ENCODE measurements at regions not wholly inside any gene's neighbourhood (a gene's known extent, or its start where the extent isn't known, plus 50 kb on each side); places are given as distances from the start of the nearest gene placed in this dataset.

DNA sequence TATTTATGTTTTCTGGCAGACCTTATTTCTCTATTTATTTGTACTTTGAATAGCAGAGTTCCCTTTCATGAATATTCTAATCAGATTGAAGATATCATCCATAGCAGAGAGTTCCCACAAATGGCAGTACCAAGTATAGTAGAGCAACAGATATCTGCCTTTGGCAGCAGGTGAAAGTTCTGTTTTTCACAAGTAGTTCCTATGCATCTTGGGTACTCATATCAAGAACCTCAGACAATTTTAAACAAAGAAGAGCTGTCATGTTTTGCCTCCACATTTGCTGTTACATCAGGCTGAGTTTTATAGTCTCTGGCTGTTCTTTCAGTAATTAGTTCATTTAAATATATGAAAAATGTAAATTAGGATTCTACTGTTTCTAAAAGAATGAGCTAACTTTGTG is 252.0 kb downstream of the KCNC2 start:
- peaks cover 0 to 10% (median 7%) of the 10 kb centered on the region in 3 donors for H3K36me3 Mint-ChIP-seq
- no peaks in the 10 kb centered on the region for H3K27me3 Mint-ChIP-seq
- no peak for ATAC-seq
- no peak overlapping the region for H3K27ac Mint-ChIP-seq
- POLR2A ChIA-PET, result no interaction called here
- peaks cover 0 to 18% (median 5%) of the 10 kb centered on the region in 9 donors for H3K9me3 Mint-ChIP-seq
- no peak overlapping the region for H3K4me3 Mint-ChIP-seq
- no peak for DNase-seq
- no peaks in the 10 kb centered on the region for H3K4me1 Mint-ChIP-seq

- H3K27me3 Mint-ChIP-seq, result no peaks in the 10 kb centered on the region
- DNase-seq, result no peak
- peaks cover 0 to 17% (median 5%) of the 10 kb centered on the region in 9 donors for H3K9me3 Mint-ChIP-seq
- H3K4me3 Mint-ChIP-seq, result no peak overlapping the region
- no peaks in the 10 kb centered on the region for H3K4me1 Mint-ChIP-seq
- no peak overlapping the region for H3K27ac Mint-ChIP-seq
- no peak for ATAC-seq
- H3K36me3 Mint-ChIP-seq, result peaks cover 0 to 10% (median 7%) of the 10 kb centered on the region in 3 donors
- POLR2A ChIA-PET, result no interaction called here
Measured at GRCh38 chr12:74959657-74960056, 250.0 kb downstream of the KCNC2 start.

DNA sequence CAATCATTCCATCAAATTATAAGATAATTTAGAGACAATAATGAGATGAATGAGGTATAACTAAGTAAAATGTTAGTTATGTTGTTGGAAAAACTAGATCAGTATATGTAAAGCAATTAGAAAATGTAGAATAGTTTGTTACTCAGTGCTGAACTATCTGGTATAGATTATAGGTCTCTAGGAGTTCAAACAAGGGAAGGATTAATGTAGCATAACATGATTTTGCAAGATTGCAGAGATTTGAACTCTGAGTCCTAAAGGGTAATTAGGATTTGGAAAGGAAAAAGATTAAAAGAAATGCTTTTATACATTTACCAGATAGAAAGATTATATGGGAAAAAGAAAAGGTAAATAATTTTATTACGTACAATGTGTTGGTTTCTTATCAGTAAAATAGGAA is 246.3 kb downstream of the KCNC2 start:
- DNase-seq (no peak), ATAC-seq (no peak)
- no peaks in the 10 kb centered on the region for H3K36me3 Mint-ChIP-seq
- POLR2A ChIA-PET, result no interaction called here
- no peaks in the 10 kb centered on the region for H3K9me3 Mint-ChIP-seq
- no peak overlapping the region for H3K4me3 Mint-ChIP-seq
- no peaks in the 10 kb centered on the region for H3K27me3 Mint-ChIP-seq
- H3K27ac Mint-ChIP-seq, result no peak overlapping the region
- no peaks in the 10 kb centered on the region for H3K4me1 Mint-ChIP-seq

- H3K9me3 Mint-ChIP-seq, result no peaks in the 10 kb centered on the region
- H3K36me3 Mint-ChIP-seq, result no peaks in the 10 kb centered on the region
- no peak for DNase-seq
- POLR2A ChIA-PET, result no interaction called here
- no peaks in the 10 kb centered on the region for H3K4me1 Mint-ChIP-seq
- no peak overlapping the region for H3K27ac Mint-ChIP-seq
- H3K27me3 Mint-ChIP-seq, result no peaks in the 10 kb centered on the region
- ATAC-seq, result no peak
- no peak overlapping the region for H3K4me3 Mint-ChIP-seq
Measured at GRCh38 chr12:74963867-74964331, 245.7 kb downstream of the KCNC2 start.

- POLR2A ChIA-PET, result no interaction called here
- ATAC-seq (no peak), DNase-seq (no peak)
- no peak overlapping the region for H3K4me3 Mint-ChIP-seq
- no peaks in the 10 kb centered on the region for H3K27me3 Mint-ChIP-seq
- no peaks in the 10 kb centered on the region for H3K36me3 Mint-ChIP-seq
- no peak overlapping the region for H3K27ac Mint-ChIP-seq
- H3K4me1 Mint-ChIP-seq, result no peaks in the 10 kb centered on the region
- H3K9me3 Mint-ChIP-seq, result no peaks in the 10 kb centered on the region
Measured at GRCh38 chr12:74964390-74964789, 245.2 kb downstream of the KCNC2 start.

DNA sequence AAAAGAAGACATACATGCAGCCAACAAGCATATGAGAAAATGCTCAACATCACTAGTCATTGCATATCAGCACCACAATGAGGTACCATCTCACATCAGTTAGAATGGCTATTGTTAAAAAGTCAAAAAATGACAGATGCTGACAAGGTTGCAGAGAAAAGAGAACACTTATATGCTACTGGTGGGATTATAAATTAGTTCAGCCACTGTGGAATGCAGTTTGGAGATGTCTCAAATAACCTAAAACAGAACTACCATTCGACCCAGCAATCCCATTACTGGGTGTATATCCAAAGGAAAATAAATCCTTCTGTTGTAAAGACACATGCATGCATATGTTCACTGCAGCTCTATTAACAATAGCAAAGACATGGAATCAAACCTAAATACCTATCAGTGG is 238.4 kb downstream of the KCNC2 start:
- Mint-ChIP-seq H3K36me3 (no peaks in the 10 kb centered on the region), H3K9me3 (peaks cover 0 to 7% (median 0%) of the 10 kb centered on the region in 9 donors), H3K4me3 (no peak overlapping the region), H3K27ac (no peak overlapping the region), H3K4me1 (peaks cover 0 to 2% (median under 1%) of the 10 kb centered on the region in 4 donors), H3K27me3 (no peaks in the 10 kb centered on the region)
- no peak for DNase-seq
- POLR2A ChIA-PET, result no interaction called here
- ATAC-seq, result no peak

GRCh38 chr12:74977832-74978481 is 231.7 kb downstream of the KCNC2 start:
- no peaks in the 10 kb centered on the region for H3K27me3 Mint-ChIP-seq
- no peak overlapping the region for H3K27ac Mint-ChIP-seq
- H3K36me3 Mint-ChIP-seq, result no peaks in the 10 kb centered on the region
- no peak for ATAC-seq
- DNase-seq, result no peak
- peaks cover 0 to 7% (median 0%) of the 10 kb centered on the region in 9 donors for H3K9me3 Mint-ChIP-seq
- H3K4me3 Mint-ChIP-seq, result no peak overlapping the region
- POLR2A ChIA-PET, result no interaction called here
- peaks cover 0 to 2% (median under 1%) of the 10 kb centered on the region in 4 donors for H3K4me1 Mint-ChIP-seq

- Mint-ChIP-seq H3K27ac (no peak overlapping the region), H3K9me3 (peaks cover 0 to 6% (median 0%) of the 10 kb centered on the region in 9 donors), H3K4me3 (no peak overlapping the region), H3K27me3 (no peaks in the 10 kb centered on the region), H3K4me1 (peaks cover 0 to 2% (median under 1%) of the 10 kb centered on the region in 4 donors), H3K36me3 (no peaks in the 10 kb centered on the region)
- ATAC-seq (no peak), DNase-seq (no peak)
- POLR2A ChIA-PET, result no interaction called here
Measured at GRCh38 chr12:74980510-74980909, 229.1 kb downstream of the KCNC2 start.

- no peak for ATAC-seq
- peaks cover 0 to 3% (median 0%) of the 10 kb centered on the region in 9 donors for H3K9me3 Mint-ChIP-seq
- H3K4me3 Mint-ChIP-seq, result no peak overlapping the region
- POLR2A ChIA-PET, result interaction anchor here (0.6 kb wide), 1 partner anchor 51 kb away, joined by 4 read pairs; no protein-coding TSS in a partner anchor
- H3K4me1 Mint-ChIP-seq, result no peaks in the 10 kb centered on the region
- DNase-seq, result no peak
- H3K27me3 Mint-ChIP-seq, result no peaks in the 10 kb centered on the region
- no peaks in the 10 kb centered on the region for H3K36me3 Mint-ChIP-seq
- no peak overlapping the region for H3K27ac Mint-ChIP-seq
Measured at GRCh38 chr12:74981541-74981940, 228.1 kb downstream of the KCNC2 start.

- no peaks in the 10 kb centered on the region for H3K4me1 Mint-ChIP-seq
- no peaks in the 10 kb centered on the region for H3K27me3 Mint-ChIP-seq
- no peak overlapping the region for H3K4me3 Mint-ChIP-seq
- no peaks in the 10 kb centered on the region for H3K9me3 Mint-ChIP-seq
- ATAC-seq (no peak), DNase-seq (no peak)
- no peak overlapping the region for H3K27ac Mint-ChIP-seq
- no peaks in the 10 kb centered on the region for H3K36me3 Mint-ChIP-seq
- POLR2A ChIA-PET, result no interaction called here
Measured at GRCh38 chr12:74983917-74984316, 225.7 kb downstream of the KCNC2 start.

DNA sequence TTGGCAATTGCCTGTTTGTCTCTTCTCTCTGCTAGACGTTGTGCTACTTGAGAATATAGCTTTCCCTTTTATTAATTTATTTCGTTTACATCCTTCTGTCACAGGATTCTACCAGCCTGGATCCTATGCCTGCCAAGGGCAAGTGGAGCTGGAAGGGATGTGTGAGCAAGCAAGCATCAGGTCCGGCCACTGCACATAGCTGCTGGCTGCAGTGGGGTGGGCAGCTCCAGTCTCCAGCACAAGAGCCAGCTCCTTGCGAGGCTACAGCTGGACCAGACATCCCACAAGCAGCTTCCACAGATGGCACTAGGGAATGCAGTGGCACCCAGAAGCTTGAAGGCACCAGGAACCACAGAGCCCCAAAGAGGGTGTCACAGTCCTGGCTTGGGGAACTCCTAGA is 225.0 kb downstream of the KCNC2 start:
- Mint-ChIP-seq H3K9me3 (no peaks in the 10 kb centered on the region), H3K27me3 (no peaks in the 10 kb centered on the region), H3K27ac (no peak overlapping the region), H3K4me3 (no peak overlapping the region), H3K4me1 (no peaks in the 10 kb centered on the region), H3K36me3 (no peaks in the 10 kb centered on the region)
- ATAC-seq (no peak), DNase-seq (peak in 1 of 10 donors; percentile 55)
- POLR2A ChIA-PET, result no interaction called here

DNA sequence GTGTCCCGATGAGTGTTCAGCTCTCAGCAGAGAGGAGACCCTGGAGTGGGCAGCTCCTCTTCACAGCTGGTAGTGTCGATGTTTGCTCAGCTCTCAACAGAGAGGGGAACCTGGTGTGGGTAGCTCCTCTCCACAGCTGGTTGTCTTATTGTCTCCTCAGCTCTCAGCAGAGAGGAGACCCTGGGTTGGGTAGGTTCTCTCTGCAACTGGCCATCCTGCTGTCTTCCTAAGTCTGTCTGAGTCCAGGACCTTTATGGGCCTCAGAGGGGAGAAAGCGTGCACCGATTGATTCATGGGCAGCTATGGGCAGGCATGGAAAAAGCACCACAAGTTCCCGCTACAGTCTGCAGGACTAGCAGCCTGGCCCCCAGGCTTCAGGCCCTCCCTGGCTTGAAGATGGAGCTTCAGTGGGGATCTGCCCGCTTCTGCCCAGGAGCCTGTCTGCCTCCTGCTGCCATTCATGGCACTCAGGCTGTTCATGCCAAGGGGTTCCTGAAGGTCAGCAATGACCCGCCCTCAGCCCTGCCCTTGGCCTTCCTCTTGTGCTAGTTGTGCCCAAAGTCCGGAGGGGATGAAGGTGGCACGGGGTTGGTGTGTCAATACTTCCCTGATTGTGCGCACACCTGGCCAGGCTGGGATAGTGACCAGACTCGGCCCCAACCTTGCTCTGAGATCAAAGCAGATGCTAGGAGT is 224.2 kb downstream of the KCNC2 start:
- Mint-ChIP-seq H3K36me3 (no peaks in the 10 kb centered on the region), H3K27me3 (no peaks in the 10 kb centered on the region), H3K4me1 (no peaks in the 10 kb centered on the region), H3K27ac (no peak overlapping the region), H3K4me3 (no peak overlapping the region), H3K9me3 (no peaks in the 10 kb centered on the region)
- DNase-seq, result no peak
- POLR2A ChIA-PET, result no interaction called here
- no peak for ATAC-seq

DNA sequence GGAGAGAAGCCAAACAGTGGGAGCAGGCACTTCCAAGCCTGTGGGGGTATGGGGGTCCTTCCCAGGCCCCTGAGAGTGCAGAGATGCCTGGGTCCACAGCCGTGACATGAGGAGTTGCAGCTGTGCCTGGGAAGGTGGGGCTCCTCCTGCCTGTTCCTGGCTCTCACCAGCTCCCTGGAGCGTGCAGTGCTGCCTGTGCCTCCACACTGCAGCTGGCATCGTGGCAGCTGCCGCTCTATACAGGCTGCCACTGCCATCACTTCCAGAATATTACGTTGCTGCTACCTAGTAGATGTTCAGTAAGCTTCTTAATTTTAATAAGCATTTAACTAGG is 223.7 kb downstream of the KCNC2 start:
- Mint-ChIP-seq H3K9me3 (no peaks in the 10 kb centered on the region), H3K4me3 (no peak overlapping the region), H3K27me3 (no peaks in the 10 kb centered on the region), H3K27ac (peak overlapping the region in 1 of 10 donors; percentile 70), H3K36me3 (no peaks in the 10 kb centered on the region), H3K4me1 (no peaks in the 10 kb centered on the region)
- no peak for ATAC-seq
- POLR2A ChIA-PET, result no interaction called here
- DNase-seq, result no peak

DNA sequence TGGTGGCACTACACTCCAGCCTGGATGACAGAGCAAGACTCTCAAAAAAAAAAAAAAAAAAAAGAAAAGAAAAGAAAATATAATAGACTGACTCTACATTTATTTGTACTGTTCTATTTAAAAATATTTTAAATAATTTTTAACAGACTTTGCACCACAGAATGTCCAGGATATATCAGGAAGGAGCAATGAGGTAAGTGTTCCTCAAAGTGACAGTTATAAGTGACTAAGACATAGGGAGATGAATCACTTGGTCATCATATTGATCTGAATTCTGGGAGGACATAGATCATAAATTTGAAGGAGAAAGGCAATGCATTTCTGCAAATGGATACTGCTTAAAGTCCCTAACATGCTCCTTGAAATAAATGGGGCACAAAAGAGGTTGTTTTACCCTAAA is 221.5 kb downstream of the KCNC2 start:
- Mint-ChIP-seq H3K27me3 (no peaks in the 10 kb centered on the region), H3K27ac (no peak overlapping the region), H3K36me3 (no peaks in the 10 kb centered on the region), H3K9me3 (peaks cover 0 to 4% (median 0%) of the 10 kb centered on the region in 9 donors), H3K4me3 (no peak overlapping the region), H3K4me1 (no peaks in the 10 kb centered on the region)
- POLR2A ChIA-PET, result no interaction called here
- no peak for ATAC-seq
- no peak for DNase-seq
